H1 (cell line): ENCODE measurements at regions not wholly inside any gene's neighbourhood (a gene's known extent, or its start where the extent isn't known, plus 50 kb on each side); places are given as distances from the start of the nearest gene placed in this dataset.

Experiments used
- ATF2 ChIP-seq: IDR thresholded peaks from 2 replicates; pipeline ENCODE4 v1.6.1; 2012; ENCODE audit warnings: low read length, inconsistent platforms
- FOSL1 ChIP-seq: IDR thresholded peaks from 2 replicates; pipeline ENCODE4 v1.6.1; 2011; ENCODE audit warnings: mild to moderate bottlenecking, low read depth, low read length, moderate library complexity; ENCODE audit not compliant: insufficient read depth
- GABPA ChIP-seq: IDR thresholded peaks from 2 replicates; pipeline ENCODE4 v1.6.1; 2011; ENCODE audit warnings: mild to moderate bottlenecking, low read length, moderate library complexity, borderline replicate concordance; ENCODE audit not compliant: insufficient read depth
- HDAC6 ChIP-seq: IDR thresholded peaks from one replicate; pipeline ENCODE4 v1.7.1; 2012; ENCODE audit warnings: low read depth, mild to moderate bottlenecking, inconsistent platforms, low read length, moderate library complexity
- KDM4A ChIP-seq: IDR thresholded peaks from one replicate; pipeline ENCODE4 v1.7.1; 2012; ENCODE audit warnings: low read depth, mild to moderate bottlenecking, moderate library complexity, low read length, inconsistent platforms; ENCODE audit not compliant: severe bottlenecking
- TEAD4 ChIP-seq: IDR thresholded peaks from 2 replicates; pipeline ENCODE4 v1.6.1; 2012; ENCODE audit warnings: low read depth, low read length, inconsistent platforms, mixed read lengths
- TF ChIP-seq, protein P1 (sequence below): fragments of 300-600 bp; sonication (generic); IDR thresholded peaks from 2 replicates; pipeline ENCODE4 v1.7.1; 2012; ENCODE audit warnings: low read length, moderate library complexity, mild to moderate bottlenecking, inconsistent platforms; ENCODE audit not compliant: insufficient replicate concordance
- TF ChIP-seq, protein P2 (sequence below): IDR thresholded peaks from 2 replicates; pipeline ENCODE4 v1.6.1; 2012; ENCODE audit warnings: inconsistent platforms

DNA sequence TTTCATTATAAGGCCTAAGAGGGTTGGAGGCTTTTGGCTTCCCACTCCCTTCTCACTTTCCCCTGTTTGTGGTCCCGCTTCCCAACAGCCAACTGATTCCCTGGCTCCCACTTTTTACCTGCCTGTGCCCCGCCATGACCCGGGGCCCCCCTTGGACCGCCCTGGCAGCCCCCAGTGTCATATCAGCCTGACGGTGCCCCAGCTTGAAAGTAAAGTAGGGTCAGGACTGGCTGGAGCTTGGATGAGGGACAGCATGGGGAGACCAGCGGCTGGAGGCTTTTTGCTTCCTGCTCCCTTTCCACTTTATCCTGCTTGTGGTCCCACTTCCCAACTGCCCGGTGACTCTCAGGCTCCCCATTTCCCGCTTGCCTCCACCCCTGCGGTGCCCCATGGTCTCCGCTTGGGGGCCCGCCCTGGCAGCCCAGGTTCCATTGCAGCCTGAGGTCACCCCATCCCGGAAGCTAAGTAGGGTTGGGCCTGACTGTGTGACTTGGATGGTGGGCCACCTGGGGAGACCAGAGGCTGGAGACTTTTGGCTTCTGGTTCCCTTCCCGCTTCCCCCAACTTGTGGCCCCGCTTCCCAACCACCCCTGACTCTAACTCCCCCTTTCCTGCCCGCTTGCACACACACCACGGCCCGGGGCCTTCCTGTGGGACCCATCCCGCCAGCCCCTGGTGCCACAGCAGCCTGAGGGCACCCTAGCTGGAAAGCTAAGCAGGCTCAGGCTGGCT lies 2274.7 kb downstream of the TP53TG3F start (continued):
- TF ChIP-seq, protein P1, sequence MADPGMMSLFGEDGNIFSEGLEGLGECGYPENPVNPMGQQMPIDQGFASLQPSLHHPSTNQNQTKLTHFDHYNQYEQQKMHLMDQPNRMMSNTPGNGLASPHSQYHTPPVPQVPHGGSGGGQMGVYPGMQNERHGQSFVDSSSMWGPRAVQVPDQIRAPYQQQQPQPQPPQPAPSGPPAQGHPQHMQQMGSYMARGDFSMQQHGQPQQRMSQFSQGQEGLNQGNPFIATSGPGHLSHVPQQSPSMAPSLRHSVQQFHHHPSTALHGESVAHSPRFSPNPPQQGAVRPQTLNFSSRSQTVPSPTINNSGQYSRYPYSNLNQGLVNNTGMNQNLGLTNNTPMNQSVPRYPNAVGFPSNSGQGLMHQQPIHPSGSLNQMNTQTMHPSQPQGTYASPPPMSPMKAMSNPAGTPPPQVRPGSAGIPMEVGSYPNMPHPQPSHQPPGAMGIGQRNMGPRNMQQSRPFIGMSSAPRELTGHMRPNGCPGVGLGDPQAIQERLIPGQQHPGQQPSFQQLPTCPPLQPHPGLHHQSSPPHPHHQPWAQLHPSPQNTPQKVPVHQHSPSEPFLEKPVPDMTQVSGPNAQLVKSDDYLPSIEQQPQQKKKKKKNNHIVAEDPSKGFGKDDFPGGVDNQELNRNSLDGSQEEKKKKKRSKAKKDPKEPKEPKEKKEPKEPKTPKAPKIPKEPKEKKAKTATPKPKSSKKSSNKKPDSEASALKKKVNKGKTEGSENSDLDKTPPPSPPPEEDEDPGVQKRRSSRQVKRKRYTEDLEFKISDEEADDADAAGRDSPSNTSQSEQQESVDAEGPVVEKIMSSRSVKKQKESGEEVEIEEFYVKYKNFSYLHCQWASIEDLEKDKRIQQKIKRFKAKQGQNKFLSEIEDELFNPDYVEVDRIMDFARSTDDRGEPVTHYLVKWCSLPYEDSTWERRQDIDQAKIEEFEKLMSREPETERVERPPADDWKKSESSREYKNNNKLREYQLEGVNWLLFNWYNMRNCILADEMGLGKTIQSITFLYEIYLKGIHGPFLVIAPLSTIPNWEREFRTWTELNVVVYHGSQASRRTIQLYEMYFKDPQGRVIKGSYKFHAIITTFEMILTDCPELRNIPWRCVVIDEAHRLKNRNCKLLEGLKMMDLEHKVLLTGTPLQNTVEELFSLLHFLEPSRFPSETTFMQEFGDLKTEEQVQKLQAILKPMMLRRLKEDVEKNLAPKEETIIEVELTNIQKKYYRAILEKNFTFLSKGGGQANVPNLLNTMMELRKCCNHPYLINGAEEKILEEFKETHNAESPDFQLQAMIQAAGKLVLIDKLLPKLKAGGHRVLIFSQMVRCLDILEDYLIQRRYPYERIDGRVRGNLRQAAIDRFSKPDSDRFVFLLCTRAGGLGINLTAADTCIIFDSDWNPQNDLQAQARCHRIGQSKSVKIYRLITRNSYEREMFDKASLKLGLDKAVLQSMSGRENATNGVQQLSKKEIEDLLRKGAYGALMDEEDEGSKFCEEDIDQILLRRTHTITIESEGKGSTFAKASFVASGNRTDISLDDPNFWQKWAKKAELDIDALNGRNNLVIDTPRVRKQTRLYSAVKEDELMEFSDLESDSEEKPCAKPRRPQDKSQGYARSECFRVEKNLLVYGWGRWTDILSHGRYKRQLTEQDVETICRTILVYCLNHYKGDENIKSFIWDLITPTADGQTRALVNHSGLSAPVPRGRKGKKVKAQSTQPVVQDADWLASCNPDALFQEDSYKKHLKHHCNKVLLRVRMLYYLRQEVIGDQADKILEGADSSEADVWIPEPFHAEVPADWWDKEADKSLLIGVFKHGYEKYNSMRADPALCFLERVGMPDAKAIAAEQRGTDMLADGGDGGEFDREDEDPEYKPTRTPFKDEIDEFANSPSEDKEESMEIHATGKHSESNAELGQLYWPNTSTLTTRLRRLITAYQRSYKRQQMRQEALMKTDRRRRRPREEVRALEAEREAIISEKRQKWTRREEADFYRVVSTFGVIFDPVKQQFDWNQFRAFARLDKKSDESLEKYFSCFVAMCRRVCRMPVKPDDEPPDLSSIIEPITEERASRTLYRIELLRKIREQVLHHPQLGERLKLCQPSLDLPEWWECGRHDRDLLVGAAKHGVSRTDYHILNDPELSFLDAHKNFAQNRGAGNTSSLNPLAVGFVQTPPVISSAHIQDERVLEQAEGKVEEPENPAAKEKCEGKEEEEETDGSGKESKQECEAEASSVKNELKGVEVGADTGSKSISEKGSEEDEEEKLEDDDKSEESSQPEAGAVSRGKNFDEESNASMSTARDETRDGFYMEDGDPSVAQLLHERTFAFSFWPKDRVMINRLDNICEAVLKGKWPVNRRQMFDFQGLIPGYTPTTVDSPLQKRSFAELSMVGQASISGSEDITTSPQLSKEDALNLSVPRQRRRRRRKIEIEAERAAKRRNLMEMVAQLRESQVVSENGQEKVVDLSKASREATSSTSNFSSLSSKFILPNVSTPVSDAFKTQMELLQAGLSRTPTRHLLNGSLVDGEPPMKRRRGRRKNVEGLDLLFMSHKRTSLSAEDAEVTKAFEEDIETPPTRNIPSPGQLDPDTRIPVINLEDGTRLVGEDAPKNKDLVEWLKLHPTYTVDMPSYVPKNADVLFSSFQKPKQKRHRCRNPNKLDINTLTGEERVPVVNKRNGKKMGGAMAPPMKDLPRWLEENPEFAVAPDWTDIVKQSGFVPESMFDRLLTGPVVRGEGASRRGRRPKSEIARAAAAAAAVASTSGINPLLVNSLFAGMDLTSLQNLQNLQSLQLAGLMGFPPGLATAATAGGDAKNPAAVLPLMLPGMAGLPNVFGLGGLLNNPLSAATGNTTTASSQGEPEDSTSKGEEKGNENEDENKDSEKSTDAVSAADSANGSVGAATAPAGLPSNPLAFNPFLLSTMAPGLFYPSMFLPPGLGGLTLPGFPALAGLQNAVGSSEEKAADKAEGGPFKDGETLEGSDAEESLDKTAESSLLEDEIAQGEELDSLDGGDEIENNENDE = no peak
- TF ChIP-seq TEAD4 = no peak
- TF ChIP-seq FOSL1 = no peak
- TF ChIP-seq, protein P2, sequence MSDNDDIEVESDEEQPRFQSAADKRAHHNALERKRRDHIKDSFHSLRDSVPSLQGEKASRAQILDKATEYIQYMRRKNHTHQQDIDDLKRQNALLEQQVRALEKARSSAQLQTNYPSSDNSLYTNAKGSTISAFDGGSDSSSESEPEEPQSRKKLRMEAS = no peak
- TF ChIP-seq KDM4A = no peak
- no peak for TF ChIP-seq GABPA
- no peak for TF ChIP-seq ATF2
- TF ChIP-seq HDAC6 = no peak
